Hepatocyte (in vitro differentiated cells): ENCODE measurements at regions not wholly inside any gene's neighbourhood (a gene's known extent, or its start where the extent isn't known, plus 50 kb on each side); places are given as distances from the start of the nearest gene placed in this dataset.

Experiments used
- EZH2 ChIP-seq: fragments of 200-600 bp; sonication (generic); IDR thresholded peaks from 2 replicates; pipeline ENCODE4 v1.6.1; 2016; ENCODE audit warnings: antibody characterized with exemption, mild to moderate bottlenecking, borderline replicate concordance
- TF ChIP-seq, protein P1 (sequence below): fragments of 200-600 bp; sonication (generic); IDR thresholded peaks from 2 replicates; pipeline ENCODE4 v1.5.1; 2016; ENCODE audit warnings: antibody characterized with exemption, mild to moderate bottlenecking; ENCODE audit not compliant: poor library complexity

DNA sequence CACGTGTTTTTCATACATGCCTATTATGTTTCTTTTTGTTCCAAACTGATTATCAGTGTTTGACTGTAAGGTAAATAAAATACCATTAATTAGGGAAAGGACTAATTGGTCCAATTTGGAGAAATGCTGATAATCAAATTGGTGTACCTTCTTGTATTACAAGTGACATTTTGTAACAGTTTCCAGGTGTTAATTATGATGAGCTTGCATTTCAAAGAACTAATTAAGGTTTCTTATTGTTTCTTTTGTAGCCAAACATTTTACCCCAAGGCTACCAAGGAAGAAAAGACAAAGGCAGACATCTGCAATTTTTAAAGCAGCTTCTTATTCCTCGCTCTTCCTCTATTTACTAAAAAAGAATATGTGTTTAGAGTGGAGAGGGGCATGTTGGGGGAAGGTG, 88.7 kb upstream of the GRIK1 start:
- TF ChIP-seq, protein P1, sequence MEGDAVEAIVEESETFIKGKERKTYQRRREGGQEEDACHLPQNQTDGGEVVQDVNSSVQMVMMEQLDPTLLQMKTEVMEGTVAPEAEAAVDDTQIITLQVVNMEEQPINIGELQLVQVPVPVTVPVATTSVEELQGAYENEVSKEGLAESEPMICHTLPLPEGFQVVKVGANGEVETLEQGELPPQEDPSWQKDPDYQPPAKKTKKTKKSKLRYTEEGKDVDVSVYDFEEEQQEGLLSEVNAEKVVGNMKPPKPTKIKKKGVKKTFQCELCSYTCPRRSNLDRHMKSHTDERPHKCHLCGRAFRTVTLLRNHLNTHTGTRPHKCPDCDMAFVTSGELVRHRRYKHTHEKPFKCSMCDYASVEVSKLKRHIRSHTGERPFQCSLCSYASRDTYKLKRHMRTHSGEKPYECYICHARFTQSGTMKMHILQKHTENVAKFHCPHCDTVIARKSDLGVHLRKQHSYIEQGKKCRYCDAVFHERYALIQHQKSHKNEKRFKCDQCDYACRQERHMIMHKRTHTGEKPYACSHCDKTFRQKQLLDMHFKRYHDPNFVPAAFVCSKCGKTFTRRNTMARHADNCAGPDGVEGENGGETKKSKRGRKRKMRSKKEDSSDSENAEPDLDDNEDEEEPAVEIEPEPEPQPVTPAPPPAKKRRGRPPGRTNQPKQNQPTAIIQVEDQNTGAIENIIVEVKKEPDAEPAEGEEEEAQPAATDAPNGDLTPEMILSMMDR, result no peak
- TF ChIP-seq EZH2, result no peak
